GM19043 (cell line): ENCODE measurements at regions not wholly inside any gene's neighbourhood (a gene's known extent, or its start where the extent isn't known, plus 50 kb on each side); places are given as distances from the start of the nearest gene placed in this dataset.
"Not testable (repeated sequence)": the region's sequence is repeated elsewhere in the genome, so short reads cannot be mapped to it uniquely, and the experiment has no call there.

Source experiments
- ATAC-seq: cut with Tn5 transposase; IDR thresholded peaks from one replicate; pipeline ENCODE4 v1.9.1; 2021; ENCODE audit warnings: low read depth; ENCODE audit not compliant: unreplicated experiment

GRCh38 chr2:236997069-236997715 lies 88.5 kb upstream of the COPS8 start:
- no peak for ATAC-seq

- no peak for ATAC-seq
Observed at GRCh38 chr2:236998236-236998635, 87.5 kb upstream of the COPS8 start.

DNA sequence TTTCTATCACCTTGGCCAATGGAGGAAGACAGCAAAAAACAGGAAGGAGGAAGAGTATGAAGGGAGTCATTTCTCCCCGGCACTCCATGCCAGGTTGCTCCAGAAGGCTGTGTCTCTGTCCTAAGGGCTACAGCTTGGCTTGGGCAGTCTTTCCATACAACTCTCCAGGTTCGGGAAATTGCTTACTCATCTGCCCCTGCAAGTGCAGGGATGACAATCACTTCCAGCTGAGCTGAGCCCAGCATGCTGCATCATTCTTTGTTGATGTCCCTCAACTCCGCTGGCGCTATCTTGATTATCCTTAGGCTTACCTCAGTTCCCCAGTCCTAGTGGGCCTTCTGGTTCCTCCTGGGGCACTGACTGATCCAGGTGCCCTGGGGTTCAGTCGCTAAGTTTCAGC lies 86.9 kb upstream of the COPS8 start:
- ATAC-seq: no peak

GRCh38 chr2:237000481-237000880 lies 85.2 kb upstream of the COPS8 start:
- ATAC-seq: no peak

DNA sequence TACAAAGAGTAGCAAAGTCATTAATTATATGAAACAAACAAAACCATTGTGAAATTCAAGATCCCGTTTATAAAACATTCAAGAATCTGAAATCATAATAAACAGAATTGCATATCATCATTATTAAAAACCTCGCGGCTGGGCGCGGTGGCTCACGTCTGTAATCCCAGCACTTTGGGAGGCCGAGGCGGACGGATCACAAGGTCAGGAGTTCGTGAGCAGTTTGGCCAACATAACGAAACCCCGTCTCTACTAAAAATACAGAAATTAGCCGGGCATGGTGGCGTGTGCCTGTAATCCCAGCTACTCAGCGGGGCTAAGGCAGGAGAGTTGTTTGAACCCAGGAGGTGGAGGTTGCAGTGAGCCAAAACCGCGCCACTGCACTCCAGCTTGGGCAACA lies 80.3 kb upstream of the COPS8 start:
- ATAC-seq: not testable (repeated sequence)

- ATAC-seq: no peak
Observed at GRCh38 chr2:237011206-237011795, 74.4 kb upstream of the COPS8 start.

DNA sequence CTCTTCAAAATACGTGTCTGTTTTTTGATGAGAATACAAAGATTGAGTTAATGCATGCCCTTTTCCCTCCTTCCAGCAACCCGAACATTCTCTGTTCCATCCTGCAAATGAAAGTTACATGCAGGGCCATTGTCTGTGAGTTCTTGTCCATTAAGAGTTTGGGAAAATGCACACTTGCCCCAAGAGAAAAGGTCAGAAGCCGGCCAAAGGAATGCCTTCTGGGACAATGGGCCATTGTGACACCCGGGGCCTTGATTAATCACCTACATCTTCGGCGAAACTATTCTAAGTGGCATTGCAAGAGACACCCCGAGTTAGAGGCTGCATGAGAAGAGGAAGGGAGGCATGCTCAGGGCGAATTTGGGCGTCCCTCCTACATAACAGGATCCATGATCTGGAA lies 73.7 kb upstream of the COPS8 start:
- ATAC-seq: no peak

DNA sequence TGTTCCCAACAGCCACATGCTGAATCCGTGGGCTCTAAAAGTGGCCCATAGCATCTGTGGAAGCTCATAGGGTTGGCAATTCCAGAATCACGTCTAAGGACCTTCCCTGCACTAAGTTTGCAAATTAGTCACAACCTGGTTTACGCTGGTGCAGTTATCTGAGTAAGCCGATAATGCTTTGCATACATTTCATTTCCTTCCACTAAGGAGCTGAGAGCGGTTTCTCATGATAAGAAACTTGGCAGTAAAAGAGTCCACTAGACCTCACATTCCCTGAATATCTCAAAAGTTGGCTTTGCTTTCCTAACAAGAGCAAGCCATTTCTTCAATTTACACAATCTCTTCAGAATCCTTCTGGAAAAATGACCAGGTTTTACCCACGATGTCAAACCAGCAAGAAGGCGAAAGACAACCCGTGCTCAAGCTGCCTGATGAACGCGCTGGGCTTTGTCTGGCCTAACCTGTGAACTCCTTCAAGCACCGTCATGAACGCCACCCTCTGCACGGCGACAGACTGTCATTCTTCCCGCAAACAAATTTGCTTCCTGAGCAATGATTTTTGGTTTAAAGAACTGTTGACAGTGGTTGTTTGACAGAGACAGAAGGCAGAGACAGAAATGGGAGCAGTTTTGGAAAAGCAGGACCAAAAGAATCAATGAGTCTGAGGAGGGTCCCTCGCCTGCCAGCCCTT lies 73.0 kb upstream of the COPS8 start:
- no peak for ATAC-seq

DNA sequence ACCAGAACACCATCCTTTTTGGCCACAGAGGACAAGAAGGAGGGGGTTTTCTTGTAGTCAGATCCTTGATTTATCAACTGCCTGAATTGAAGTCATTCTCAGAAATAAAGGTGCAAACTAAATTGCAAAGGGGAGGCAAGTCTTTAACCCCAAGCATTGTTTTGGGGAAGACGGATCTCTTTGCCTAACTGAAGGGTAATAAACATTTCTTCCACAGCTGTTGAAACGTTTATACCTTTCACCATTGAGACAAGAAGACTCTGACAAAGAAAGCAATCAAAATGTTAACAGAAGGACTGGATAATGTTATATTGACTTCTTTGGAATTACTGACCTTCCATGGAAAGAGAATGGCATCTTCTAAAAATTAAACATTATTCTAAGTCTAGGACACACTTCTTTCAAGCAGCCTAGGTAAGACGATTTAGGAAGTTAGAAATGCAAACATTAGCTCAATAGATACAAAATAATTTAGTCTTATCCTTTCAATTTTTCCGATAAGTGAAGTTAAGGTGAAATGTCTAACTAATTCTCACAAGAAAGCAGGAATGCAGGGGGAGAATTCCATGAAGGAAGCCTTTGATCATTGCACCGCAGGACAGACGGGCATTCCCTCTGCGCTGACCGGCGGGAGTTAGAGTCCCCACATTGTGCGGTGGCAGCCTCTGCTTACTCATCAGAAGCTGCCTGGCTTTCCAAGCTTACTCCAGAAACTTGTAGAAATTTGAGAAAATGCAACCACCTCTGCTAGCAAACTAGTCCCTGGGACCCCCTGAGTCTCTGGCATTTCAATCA lies 69.4 kb upstream of the COPS8 start:
- no peak for ATAC-seq

- no peak for ATAC-seq
Observed at GRCh38 chr2:237020090-237020489, 65.6 kb upstream of the COPS8 start.

DNA sequence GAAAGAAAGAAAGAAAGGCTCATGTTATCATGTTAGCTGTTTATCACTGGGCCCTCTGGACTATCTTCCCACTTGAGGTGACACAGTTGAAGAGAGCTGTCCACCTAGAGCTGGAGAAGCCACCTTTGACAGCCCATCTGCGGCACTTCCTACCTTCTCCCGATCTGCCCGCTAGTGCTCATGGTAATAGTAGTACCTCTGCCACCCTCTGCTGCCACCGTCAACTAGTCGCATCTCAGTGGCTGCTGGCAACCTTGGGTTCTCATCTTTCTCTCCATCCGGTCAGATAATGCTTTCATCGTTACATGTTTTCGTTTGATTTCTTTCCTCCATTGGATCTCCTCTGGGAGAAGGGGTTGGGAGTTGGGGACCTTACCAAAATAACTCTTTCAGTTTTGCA lies 63.2 kb upstream of the COPS8 start:
- no peak for ATAC-seq

- no peak for ATAC-seq
Observed at GRCh38 chr2:237024255-237024654, 61.4 kb upstream of the COPS8 start.

DNA sequence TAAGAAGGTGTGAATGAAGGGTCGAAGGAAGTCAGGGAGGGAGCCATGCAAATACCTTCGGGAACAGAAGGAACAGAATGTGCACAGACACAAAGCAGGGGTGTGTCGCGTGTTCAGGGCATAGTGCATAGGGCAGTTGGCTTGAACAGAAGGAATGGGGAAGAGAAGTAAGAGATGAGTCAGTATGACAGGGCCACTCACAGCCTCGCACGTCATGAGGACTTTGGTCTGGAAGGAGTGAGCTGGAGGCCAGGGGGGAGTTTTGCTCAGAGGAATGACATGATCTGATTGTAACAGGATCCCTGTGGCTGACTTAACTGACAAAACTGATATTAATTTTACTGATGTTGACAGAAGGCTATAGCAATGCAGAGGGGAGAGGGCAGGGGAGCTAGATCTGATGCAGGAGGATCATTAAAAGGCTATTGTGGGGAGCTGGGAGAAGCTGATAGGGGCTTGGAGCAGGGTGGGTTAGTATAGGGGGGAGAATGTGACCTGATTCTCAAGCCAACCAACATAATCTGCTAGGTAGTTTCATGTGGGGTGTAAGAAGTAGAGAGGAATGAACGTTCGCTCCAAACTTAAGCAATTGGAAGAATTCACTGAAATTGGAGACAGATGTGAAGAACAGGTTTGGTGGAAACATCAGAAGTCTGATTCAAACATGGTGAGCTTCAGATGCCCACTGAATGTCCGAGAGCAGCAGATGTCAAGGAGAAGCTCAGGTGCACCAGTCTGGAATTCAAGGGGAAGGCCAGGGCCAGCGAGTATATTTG lies 60.4 kb upstream of the COPS8 start:
- ATAC-seq: no peak

- ATAC-seq: no peak
Observed at GRCh38 chr2:237026981-237027711, 58.5 kb upstream of the COPS8 start.

- no peak for ATAC-seq
Observed at GRCh38 chr2:237027712-237028029, 58.0 kb upstream of the COPS8 start.

DNA sequence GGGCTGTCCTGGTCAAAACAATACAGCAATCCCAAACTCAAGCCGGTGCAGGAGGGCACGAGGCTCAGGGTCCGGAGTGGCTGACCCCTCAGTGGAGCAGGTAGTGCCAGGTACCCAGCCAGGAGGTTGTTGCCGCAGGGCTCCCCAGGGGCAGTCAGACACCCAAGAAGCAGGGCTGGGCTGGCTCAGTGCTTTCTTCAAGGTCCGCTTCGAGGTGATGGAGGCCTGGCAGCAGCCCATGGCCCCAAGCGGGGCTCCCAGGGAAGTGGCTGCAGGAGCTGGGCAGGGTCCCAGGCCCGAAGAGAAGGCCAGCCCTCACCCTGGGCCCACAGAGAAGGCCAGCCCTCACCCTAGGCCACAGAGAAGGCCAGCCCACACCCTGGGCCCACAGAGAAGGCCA lies 55.3 kb upstream of the COPS8 start:
- no peak for ATAC-seq

DNA sequence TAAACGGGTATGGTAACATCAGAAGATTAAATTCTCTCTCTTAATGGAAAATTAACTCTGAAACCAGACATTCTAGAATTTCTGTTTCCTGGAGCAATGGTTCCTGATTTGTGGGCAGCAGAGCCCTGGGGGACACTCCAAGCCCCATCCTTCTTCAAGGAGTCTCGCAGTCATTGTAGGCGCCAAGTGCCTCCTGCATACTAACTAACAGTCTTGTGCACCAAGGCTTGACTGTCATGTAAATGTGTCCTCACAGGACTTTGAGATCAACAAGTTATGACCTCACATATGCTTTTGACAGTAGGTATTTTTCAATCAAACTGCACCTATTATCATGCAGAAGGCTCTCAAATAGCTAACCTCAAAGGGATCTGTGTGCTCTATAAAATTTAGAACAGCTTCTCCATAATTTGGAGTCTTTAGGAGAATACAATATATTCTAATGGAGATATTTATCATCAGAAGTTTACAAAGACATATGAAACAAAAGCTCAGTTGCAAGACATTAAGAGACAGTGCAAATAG lies 52.1 kb upstream of the COPS8 start:
- ATAC-seq: no peak

- ATAC-seq: no peak
Observed at GRCh38 chr2:237035781-237036475, 49.8 kb upstream of the COPS8 start.
